H1 (cell line): ENCODE measurements at regions not wholly inside any gene's neighbourhood (a gene's known extent, or its start where the extent isn't known, plus 50 kb on each side); places are given as distances from the start of the nearest gene placed in this dataset.

ENCODE experiments used
- MAFK ChIP-seq: IDR thresholded peaks from 2 replicates; pipeline ENCODE4 v1.6.1; 2012; ENCODE audit warnings: low read depth, mild to moderate bottlenecking, improper control_type of control experiment, low read length
- POLR2AphosphoS5 ChIP-seq: IDR thresholded peaks from 2 replicates; pipeline ENCODE4 v1.6.1; 2011; ENCODE audit warnings: low read depth, low read length
- RAD21 ChIP-seq, 2 experiments: IDR thresholded peaks in 1 of 2; conservative IDR thresholded peaks in 1 of 2; 2 replicates each; pipeline ENCODE4 v1.6.1; 2011; ENCODE audit warnings: low read depth in 2 of 2, low read length in 2 of 2, improper control_type of control experiment in 1 of 2, inconsistent platforms in 1 of 2, mild to moderate bottlenecking in 1 of 2, moderate library complexity in 1 of 2
- SRF ChIP-seq: IDR thresholded peaks from 2 replicates; pipeline ENCODE4 v1.6.1; 2011; ENCODE audit warnings: mild to moderate bottlenecking, low read depth, low read length, moderate library complexity
- TF ChIP-seq, protein P1 (sequence below): IDR thresholded peaks from 2 replicates; pipeline ENCODE4 v1.6.1; 2012; ENCODE audit warnings: inconsistent platforms
- TF ChIP-seq, protein P2 (sequence below): IDR thresholded peaks from 2 replicates; pipeline ENCODE4 v1.6.1; 2012; ENCODE audit warnings: inconsistent platforms

DNA sequence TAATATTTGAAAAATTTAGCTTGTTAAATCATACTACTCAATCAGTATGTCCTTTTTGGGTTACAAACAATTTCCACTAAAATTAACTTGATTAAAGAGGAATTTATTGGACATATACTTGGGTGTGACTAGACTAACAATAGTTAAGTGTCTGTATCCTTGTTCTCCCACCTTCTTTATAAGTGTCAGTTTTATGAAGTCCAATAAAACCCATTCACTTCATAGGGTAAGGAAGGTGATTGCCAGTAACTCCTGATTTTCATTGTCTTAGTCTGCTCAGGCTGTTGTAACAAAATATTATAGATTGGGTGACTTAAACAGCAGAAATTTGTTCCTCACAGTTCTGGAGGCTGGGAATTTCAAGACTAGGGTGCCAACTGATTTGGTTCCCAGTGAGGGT lies 800.0 kb downstream of the PDHA2 start (continued):
- TF ChIP-seq POLR2AphosphoS5 (no peak), MAFK (no peak), SRF (no peak), RAD21 (IDR thresholded peaks at IDR 0.05 in 1 of 2, conservative IDR thresholded peaks at IDR 0.05 in 1 of 2; ENCODE audit: low read depth in 2 of 2, low read length in 2 of 2) (no peak)
- TF ChIP-seq, protein P1, sequence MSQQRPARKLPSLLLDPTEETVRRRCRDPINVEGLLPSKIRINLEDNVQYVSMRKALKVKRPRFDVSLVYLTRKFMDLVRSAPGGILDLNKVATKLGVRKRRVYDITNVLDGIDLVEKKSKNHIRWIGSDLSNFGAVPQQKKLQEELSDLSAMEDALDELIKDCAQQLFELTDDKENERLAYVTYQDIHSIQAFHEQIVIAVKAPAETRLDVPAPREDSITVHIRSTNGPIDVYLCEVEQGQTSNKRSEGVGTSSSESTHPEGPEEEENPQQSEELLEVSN, result no peak
- TF ChIP-seq, protein P2, sequence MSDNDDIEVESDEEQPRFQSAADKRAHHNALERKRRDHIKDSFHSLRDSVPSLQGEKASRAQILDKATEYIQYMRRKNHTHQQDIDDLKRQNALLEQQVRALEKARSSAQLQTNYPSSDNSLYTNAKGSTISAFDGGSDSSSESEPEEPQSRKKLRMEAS, result no peak
